Tibial nerve (tissue), 4 donors: ENCODE measurements at regions not wholly inside any gene's neighbourhood (a gene's known extent, or its start where the extent isn't known, plus 50 kb on each side); places are given as distances from the start of the nearest gene placed in this dataset.

Source experiments
- DNase-seq, 2 donors: peaks; one replicate each; pipeline ENCODE4 v3.0.0-alpha.2; 2019; ENCODE audit warnings: low spot score in 2 of 2
- H3K27ac ChIP-seq, 4 donors: fragments of 200-600 bp; sonication (generic) in 3 of 4; one replicate each; pipeline ENCODE4 v1.5.1; 2017 to 2019; ENCODE audit warnings: mild to moderate bottlenecking in 1 of 4
- H3K27me3 ChIP-seq, 2 donors: fragments of 200-600 bp; sonication (generic) in 1 of 2; one replicate each; pipeline versions ENCODE4 v1.5.1 to v1.6.0; 2017 to 2019
- H3K36me3 ChIP-seq, 3 donors: fragments of 200-600 bp; sonication (generic); one replicate each; pipeline ENCODE4 v1.5.1; 2018 to 2019
- H3K4me1 ChIP-seq, 4 donors: fragments of 200-600 bp; sonication (generic) in 3 of 4; one replicate each; pipeline ENCODE4 v1.5.1; 2017 to 2019
- H3K4me3 ChIP-seq, 4 donors: fragments of 200-600 bp; sonication (generic) in 3 of 4; one replicate each; pipeline ENCODE4 v1.5.1; 2017 to 2019; ENCODE audit warnings: mild to moderate bottlenecking in 1 of 4, moderate library complexity in 1 of 4
- H3K9me3 ChIP-seq, 4 donors: fragments of 200-600 bp; sonication (generic) in 3 of 4; one replicate each; pipeline ENCODE4 v1.5.1; 2017 to 2019
- EP300 ChIP-seq, 2 donors: sonication (generic); formaldehyde crosslinking; IDR thresholded peaks; one replicate each; pipeline ENCODE4 v1.6.1; 2017; ENCODE audit warnings: antibody characterized with exemption in 2 of 2, mild to moderate bottlenecking in 1 of 2
- POLR2A ChIP-seq, 2 donors: fragments of 450-650 bp; IDR thresholded peaks; one replicate each; pipeline ENCODE4 v1.6.1; 2017; ENCODE audit warnings: antibody characterized with exemption in 2 of 2, mild to moderate bottlenecking in 2 of 2, moderate library complexity in 2 of 2
- WGBS, 2 donors: methylation state at CpG; one replicate each; pipeline ENCODE4 v1.1.5; 2018; 5-methylcytosine and 5-hydroxymethylcytosine counted together
- TF ChIP-seq, protein P1 (sequence below), 5 experiments: fragments of 200-600 bp in 3 of 5; fragments of 450-650 bp in 2 of 5; sonication (generic) in 3 of 5; IDR thresholded peaks; one replicate each; pipeline ENCODE4 v1.5.1; 2016 to 2019; ENCODE audit warnings: antibody characterized with exemption in 5 of 5, mild to moderate bottlenecking in 3 of 5, moderate library complexity in 2 of 5

DNA sequence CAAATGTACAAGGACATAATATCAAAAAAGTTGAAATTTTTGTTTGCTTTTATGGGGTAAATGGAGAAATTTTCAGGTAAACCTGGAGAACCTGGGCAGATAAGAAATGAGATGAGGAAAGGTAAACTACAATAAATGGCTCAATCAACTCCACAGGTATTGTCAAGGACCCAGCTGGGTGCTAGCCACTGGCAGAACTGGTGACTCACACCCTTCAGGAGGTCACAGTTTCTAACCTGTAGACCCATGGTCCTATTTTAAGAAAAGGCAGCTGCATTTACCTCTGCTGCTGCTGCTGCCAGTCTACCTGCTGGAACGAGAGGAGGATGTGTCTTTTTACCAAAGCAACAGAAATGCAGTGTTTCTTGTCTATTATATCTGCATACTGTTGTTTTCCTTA, 226.6 kb downstream of the ALG10B start:
- Histone ChIP-seq H3K9me3 (no peaks in the 10 kb centered on the region), H3K4me3 (no peak overlapping the region), H3K27me3 (no peaks in the 10 kb centered on the region), H3K4me1 (peaks cover 0 to 3% (median 0%) of the 10 kb centered on the region in 4 donors), H3K27ac (no peak overlapping the region), H3K36me3 (no peaks in the 10 kb centered on the region)
- TF ChIP-seq POLR2A (IDR thresholded peaks at IDR 0.05) = no peak
- no peak for TF ChIP-seq EP300 (IDR thresholded peaks at IDR 0.05)
- TF ChIP-seq, protein P1, sequence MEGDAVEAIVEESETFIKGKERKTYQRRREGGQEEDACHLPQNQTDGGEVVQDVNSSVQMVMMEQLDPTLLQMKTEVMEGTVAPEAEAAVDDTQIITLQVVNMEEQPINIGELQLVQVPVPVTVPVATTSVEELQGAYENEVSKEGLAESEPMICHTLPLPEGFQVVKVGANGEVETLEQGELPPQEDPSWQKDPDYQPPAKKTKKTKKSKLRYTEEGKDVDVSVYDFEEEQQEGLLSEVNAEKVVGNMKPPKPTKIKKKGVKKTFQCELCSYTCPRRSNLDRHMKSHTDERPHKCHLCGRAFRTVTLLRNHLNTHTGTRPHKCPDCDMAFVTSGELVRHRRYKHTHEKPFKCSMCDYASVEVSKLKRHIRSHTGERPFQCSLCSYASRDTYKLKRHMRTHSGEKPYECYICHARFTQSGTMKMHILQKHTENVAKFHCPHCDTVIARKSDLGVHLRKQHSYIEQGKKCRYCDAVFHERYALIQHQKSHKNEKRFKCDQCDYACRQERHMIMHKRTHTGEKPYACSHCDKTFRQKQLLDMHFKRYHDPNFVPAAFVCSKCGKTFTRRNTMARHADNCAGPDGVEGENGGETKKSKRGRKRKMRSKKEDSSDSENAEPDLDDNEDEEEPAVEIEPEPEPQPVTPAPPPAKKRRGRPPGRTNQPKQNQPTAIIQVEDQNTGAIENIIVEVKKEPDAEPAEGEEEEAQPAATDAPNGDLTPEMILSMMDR (IDR thresholded peaks at IDR 0.05) = no peak
- DNase-seq = no peak
- WGBS, 2 donors = 61 to 63% methylated on average over 1 of the region's 1 CpG

DNA sequence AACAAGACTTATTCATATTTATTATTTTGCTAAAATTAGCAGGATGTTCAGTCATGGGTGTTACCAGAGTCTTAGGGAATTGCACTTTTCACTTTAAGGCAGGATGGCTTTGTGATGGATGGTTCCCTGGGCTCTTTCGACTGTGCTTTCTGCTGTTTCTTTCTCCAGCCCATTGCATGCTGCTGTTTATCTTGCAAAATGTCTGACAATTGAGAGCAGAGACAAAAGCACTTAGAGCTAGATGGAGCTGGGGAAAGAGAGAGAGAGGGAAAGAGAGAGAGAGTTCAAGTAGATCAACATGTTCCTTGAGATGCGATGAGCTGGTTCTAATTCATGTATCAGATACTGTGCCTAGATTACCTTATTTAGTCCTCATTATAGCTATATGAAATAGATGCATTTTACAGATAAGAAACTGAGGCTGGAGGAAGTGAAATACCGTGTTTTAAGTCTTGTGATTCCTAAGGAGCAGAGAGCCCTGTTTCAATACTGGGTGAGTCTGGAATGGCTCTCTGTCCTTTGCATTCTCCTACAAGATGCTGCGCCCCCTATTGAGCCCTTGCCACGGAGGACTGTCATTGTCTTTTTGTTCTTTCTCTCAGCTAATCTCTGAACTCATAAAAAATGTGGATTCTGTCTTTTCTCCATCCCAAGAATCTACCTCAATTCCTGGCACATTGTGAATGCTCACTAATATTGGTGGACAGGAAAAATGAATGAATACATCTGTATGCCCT, 227.9 kb downstream of the ALG10B start:
- no peaks in the 10 kb centered on the region for H3K9me3 ChIP-seq
- DNase-seq = no peak
- WGBS, 2 donors = 59% methylated on average over 5 of the region's 5 CpGs
- peaks cover 0 to 3% (median 0%) of the 10 kb centered on the region in 4 donors for H3K4me1 ChIP-seq
- no peaks in the 10 kb centered on the region for H3K36me3 ChIP-seq
- H3K27ac ChIP-seq = no peak overlapping the region
- TF ChIP-seq, protein P1 (IDR thresholded peaks at IDR 0.05) = no peak
- TF ChIP-seq EP300 (IDR thresholded peaks at IDR 0.05) = no peak
- TF ChIP-seq POLR2A (IDR thresholded peaks at IDR 0.05) = no peak
- H3K4me3 ChIP-seq = no peak overlapping the region
- H3K27me3 ChIP-seq = no peaks in the 10 kb centered on the region

DNA sequence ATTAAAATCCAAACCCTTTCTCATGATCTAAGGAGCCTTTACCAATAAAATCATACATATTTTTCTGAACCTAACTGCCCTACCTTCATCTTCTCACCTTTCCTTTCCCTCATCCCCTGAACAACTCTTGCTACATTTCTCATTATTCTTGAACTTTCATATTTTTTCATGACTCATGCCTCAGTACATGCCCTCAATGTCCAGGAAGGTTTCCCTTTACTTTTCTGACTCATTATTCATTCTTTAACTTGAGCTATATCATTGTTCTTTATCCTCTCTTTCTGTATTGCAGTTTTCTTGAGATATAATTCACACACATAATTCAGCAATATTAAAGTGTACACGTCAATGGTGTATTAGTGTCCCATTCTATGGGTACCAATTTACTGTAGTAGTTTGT, 231.0 kb downstream of the ALG10B start:
- no peak overlapping the region for H3K27ac ChIP-seq
- H3K9me3 ChIP-seq = no peaks in the 10 kb centered on the region
- DNase-seq = no peak
- H3K4me3 ChIP-seq = no peak overlapping the region
- H3K36me3 ChIP-seq = no peaks in the 10 kb centered on the region
- WGBS, 2 donors = 86 to 90% methylated on average over 1 of the region's 1 CpG
- TF ChIP-seq, protein P1 (IDR thresholded peaks at IDR 0.05) = no peak
- TF ChIP-seq POLR2A (IDR thresholded peaks at IDR 0.05) = no peak
- no peak for TF ChIP-seq EP300 (IDR thresholded peaks at IDR 0.05)
- H3K4me1 ChIP-seq = peaks cover 0 to 3% (median 0%) of the 10 kb centered on the region in 4 donors
- no peaks in the 10 kb centered on the region for H3K27me3 ChIP-seq

DNA sequence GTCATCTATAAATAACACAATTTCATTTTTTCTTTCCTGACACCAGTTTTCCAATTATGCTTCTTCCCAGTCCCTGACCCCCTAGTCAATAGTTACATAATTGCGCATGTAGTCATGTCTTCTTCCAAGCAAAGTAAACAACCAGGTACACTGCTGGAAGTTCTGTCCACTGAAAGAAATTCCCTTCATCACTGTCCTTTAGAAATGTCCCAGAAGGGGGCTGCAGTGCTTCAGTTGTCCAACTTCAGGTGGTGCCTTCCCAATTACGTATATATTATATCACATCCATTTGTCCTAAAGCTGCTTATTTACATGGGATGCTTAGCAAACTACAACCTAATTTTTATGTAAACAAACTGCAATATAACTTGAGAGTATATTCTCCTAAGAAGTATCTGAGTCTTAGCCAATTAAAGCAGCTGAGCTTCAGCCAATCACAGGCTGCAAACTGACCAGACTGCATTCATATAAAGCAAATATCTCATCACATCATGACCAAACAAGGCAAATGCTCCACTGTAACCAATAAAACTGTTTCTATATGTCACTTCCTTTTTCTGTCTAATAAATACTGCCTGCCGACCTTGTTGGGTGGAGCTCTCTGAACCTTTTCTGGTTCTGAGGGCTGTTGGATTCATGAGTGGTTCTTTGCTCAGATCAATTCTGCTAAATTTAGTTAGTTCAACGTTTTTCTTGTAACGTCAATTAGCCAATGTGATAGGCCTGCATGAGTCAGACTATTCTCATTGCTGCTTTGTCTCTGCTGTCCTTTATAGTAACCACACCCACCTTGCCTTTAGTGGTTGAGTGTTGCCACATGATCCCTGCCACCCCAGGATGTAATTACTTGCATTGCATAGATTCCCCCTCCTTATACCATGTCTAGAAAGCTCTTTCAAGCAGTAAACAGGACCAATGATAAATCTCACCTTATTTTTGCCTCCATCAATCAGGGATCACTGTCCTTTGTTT, 239.3 kb downstream of the ALG10B start:
- no peaks in the 10 kb centered on the region for H3K36me3 ChIP-seq
- H3K27me3 ChIP-seq = no peaks in the 10 kb centered on the region
- no peak overlapping the region for H3K27ac ChIP-seq
- TF ChIP-seq EP300 (IDR thresholded peaks at IDR 0.05) (no peak), POLR2A (IDR thresholded peaks at IDR 0.05) (no peak)
- TF ChIP-seq, protein P1 (IDR thresholded peaks at IDR 0.05) = no peak
- H3K4me3 ChIP-seq = no peak overlapping the region
- 57 to 65% methylated on average over 5 of the region's 5 CpGs for WGBS, 2 donors
- no peaks in the 10 kb centered on the region for H3K9me3 ChIP-seq
- H3K4me1 ChIP-seq = peaks cover 0 to 10% (median 0%) of the 10 kb centered on the region in 4 donors
- no peak for DNase-seq

DNA sequence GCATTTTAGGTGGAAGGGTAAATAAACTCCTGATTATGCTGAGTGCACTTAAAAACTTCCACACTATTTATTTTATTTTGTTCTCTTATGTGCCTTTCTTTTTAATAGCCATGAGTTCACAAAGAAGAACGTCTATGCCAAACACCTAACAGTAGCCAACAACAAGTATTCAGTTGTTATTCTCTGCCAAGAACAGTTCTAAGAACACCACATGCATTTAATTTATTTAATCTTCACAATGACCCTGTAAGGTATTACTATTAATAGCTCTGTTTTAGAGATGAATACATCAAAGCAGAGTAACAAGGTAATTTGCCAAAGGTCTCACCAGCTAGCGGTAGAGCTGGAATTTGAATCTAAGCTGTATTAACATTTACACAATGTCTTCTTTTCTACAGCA, 240.1 kb downstream of the ALG10B start:
- no peak for TF ChIP-seq EP300 (IDR thresholded peaks at IDR 0.05)
- TF ChIP-seq, protein P1 (IDR thresholded peaks at IDR 0.05) = no peak
- TF ChIP-seq POLR2A (IDR thresholded peaks at IDR 0.05) = no peak
- H3K27me3 ChIP-seq = no peaks in the 10 kb centered on the region
- peaks cover 0 to 10% (median 0%) of the 10 kb centered on the region in 4 donors for H3K4me1 ChIP-seq
- no peak for DNase-seq
- H3K27ac ChIP-seq = no peak overlapping the region
- no peak overlapping the region for H3K4me3 ChIP-seq
- WGBS, 2 donors = 45 to 48% methylated on average over 2 of the region's 2 CpGs
- H3K9me3 ChIP-seq = no peaks in the 10 kb centered on the region
- H3K36me3 ChIP-seq = no peaks in the 10 kb centered on the region
